ENCODE measurements at regions not wholly inside any gene's neighbourhood (a gene's known extent, or its start where the extent isn't known, plus 50 kb on each side); places are given as distances from the start of the nearest gene placed in this dataset.

DNA sequence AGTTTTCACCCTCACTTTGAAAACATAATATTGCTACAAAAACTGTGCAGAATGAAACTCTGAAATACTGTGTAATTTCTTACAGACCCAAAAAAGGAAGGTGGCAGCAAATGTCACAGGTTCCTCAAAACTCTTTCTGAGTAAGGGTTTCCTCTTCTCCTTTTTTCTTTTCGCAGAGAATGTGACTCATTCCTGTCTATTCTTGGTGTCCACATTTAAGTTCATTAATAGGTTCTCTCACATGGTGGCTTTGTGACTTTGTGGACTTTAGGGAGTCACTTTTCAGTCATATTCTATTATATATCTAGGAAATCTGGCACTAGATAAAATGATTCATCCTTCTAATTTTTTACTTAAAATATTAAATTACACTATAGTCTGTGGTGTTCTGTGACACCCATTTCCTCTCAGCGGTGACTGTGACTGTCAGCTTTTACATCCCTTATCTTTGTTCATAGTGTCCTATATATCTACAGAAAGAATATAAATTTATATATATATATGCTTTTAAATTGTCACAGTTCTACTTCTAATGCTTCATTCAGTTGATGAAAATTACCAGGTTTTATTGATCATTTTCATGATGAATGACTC lies 126.8 kb upstream of the HCRTR2 start:
- no peak for TF ChIP-seq POLR2A (IDR thresholded peaks at IDR 0.05)
- TF ChIP-seq, protein P1, sequence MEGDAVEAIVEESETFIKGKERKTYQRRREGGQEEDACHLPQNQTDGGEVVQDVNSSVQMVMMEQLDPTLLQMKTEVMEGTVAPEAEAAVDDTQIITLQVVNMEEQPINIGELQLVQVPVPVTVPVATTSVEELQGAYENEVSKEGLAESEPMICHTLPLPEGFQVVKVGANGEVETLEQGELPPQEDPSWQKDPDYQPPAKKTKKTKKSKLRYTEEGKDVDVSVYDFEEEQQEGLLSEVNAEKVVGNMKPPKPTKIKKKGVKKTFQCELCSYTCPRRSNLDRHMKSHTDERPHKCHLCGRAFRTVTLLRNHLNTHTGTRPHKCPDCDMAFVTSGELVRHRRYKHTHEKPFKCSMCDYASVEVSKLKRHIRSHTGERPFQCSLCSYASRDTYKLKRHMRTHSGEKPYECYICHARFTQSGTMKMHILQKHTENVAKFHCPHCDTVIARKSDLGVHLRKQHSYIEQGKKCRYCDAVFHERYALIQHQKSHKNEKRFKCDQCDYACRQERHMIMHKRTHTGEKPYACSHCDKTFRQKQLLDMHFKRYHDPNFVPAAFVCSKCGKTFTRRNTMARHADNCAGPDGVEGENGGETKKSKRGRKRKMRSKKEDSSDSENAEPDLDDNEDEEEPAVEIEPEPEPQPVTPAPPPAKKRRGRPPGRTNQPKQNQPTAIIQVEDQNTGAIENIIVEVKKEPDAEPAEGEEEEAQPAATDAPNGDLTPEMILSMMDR (IDR thresholded peaks at IDR 0.05), result no peak
- no peak overlapping the region for H3K4me3 ChIP-seq
- no peaks in the 10 kb centered on the region for H3K36me3 ChIP-seq (ENCODE audit: low read depth, missing control alignments)
- 74 to 91% methylated on average over 2 of the region's 2 CpGs for whole genome bisulfite sequencing, 2 donors
- DNase-seq, result no peak
- intact Hi-C loops (cut with DNase I; ENCODE audit: low total_unique reads), result no loop called here
- H3K27me3 ChIP-seq, result no peaks in the 10 kb centered on the region
- no peaks in the 10 kb centered on the region for H3K4me1 ChIP-seq
- no peak overlapping the region for H3K27ac ChIP-seq
- no peaks in the 10 kb centered on the region for H3K9me3 ChIP-seq

DNA sequence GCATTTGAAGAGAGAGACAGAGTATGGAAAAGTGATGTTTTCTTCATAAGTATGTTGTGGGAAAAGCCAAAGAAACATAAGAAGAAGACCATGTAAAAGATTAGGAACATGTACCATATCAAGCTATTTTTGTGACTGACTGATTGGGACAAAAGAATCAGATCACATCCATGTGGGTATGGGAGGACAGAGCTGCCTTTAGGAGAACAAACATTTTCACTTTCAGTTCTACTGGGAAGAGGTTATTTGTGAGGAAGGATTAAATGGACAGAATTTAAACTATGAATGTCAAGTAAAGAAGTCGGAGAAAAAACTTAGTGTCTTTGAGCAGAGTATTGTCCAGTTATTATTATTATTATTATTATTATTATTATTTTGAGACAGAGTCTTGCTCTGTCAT lies 124.4 kb upstream of the HCRTR2 start:
- intact Hi-C loops (cut with DNase I; ENCODE audit: low total_unique reads), result no loop called here
- no peak for TF ChIP-seq POLR2A (IDR thresholded peaks at IDR 0.05)
- TF ChIP-seq, protein P1 (IDR thresholded peaks at IDR 0.05), result no peak
- no peaks in the 10 kb centered on the region for H3K27me3 ChIP-seq
- H3K4me1 ChIP-seq, result no peaks in the 10 kb centered on the region
- no peak for DNase-seq
- no peaks in the 10 kb centered on the region for H3K36me3 ChIP-seq (ENCODE audit: low read depth, missing control alignments)
- 92 to 93% methylated on average over 1 of the region's 1 CpG for WGBS, 2 donors
- H3K27ac ChIP-seq, result no peak overlapping the region
- H3K4me3 ChIP-seq, result no peak overlapping the region
- no peaks in the 10 kb centered on the region for H3K9me3 ChIP-seq

DNA sequence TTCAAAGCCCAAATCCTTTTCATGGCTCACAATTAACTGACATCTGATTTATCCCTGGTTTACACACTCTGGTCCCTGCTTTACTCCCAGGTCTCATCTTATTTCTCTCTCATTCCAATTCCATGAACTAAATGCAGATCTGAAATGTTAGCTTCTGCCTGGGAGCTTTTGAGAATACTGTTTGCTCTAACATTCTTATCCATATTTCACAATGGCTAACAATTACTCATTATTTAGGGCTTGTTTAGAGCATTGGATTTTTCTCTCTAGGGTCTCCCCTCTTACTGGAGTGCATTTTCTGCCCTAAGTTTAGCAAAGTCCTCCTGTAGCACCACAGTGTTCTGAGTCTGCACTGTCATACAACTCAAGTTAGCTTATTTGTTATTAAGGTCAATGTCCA lies 121.5 kb upstream of the HCRTR2 start:
- Histone ChIP-seq H3K36me3 (ENCODE audit: low read depth, missing control alignments) (no peaks in the 10 kb centered on the region), H3K9me3 (no peaks in the 10 kb centered on the region), H3K4me3 (no peak overlapping the region), H3K27ac (no peak overlapping the region), H3K4me1 (no peaks in the 10 kb centered on the region), H3K27me3 (no peaks in the 10 kb centered on the region)
- DNase-seq, result no peak
- no peak for TF ChIP-seq POLR2A (IDR thresholded peaks at IDR 0.05)
- TF ChIP-seq, protein P1 (IDR thresholded peaks at IDR 0.05), result no peak
- intact Hi-C loops (cut with DNase I; ENCODE audit: low total_unique reads), result no loop called here

DNA sequence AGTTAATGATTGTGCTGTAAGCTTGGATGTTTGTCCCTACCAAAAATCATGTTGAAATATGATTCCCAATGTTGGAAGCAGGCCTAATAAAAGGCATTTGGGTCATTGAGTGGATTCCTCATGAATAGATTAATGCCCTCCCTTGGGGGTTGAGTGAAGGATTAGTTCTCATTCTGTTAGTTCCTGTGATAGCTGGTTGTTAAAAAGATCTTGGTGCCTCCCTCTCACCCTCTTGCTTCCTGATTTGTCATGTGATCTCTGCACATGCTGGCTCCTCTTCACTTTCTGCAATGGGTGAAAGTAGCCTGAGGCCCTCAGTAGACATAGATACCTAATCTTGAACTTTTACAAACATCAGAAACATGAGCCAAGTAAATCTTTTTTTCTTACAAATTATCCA lies 115.6 kb upstream of the HCRTR2 start:
- Histone ChIP-seq H3K27me3 (no peaks in the 10 kb centered on the region), H3K27ac (no peak overlapping the region), H3K36me3 (ENCODE audit: low read depth, missing control alignments) (no peaks in the 10 kb centered on the region), H3K4me3 (no peak overlapping the region), H3K9me3 (no peaks in the 10 kb centered on the region), H3K4me1 (no peaks in the 10 kb centered on the region)
- DNase-seq, result no peak
- no peak for TF ChIP-seq POLR2A (IDR thresholded peaks at IDR 0.05)
- intact Hi-C loops (cut with DNase I; ENCODE audit: low total_unique reads), result no loop called here

DNA sequence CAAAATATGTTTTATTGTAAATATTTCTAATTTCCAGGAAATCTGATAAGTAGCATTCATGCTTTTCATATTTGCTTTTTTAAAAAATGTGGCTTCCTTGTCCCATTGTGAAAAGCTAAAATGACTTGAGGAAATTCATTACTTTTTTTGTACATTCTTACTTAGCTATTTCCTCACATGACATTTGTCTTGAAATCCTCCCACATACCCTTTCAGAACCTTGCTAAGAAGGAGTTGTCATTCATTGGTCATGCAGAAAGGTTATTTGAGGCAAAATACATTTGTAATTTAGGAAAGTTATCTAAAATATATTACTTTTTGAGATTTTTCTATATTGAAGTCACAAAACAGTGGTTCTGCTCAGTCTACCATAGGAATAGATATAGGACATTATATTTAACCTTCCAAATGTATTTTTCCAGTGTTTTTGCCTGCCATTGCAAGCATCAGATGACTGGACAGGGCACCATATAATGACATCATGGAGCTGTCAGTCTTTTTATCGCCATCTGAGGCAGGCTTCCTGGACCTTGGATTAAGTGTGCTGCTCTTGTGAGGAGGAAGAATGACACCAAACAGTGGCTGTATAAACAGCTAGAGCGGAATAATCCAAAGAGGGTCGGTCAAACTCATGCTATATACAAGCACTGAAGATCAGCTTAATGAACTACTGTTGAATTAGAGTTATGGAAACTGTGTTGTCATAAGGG lies 109.4 kb upstream of the HCRTR2 start:
- H3K27me3 ChIP-seq, result no peaks in the 10 kb centered on the region
- no peak for DNase-seq
- no peak overlapping the region for H3K4me3 ChIP-seq
- no peaks in the 10 kb centered on the region for H3K4me1 ChIP-seq
- intact Hi-C loops (cut with DNase I; ENCODE audit: low total_unique reads), result no loop called here
- H3K27ac ChIP-seq, result no peak overlapping the region
- no peaks in the 10 kb centered on the region for H3K9me3 ChIP-seq
- H3K36me3 ChIP-seq (ENCODE audit: low read depth, missing control alignments), result no peaks in the 10 kb centered on the region
- 74 to 92% methylated on average over 3 of the region's 3 CpGs for WGBS, 2 donors
- TF ChIP-seq POLR2A (IDR thresholded peaks at IDR 0.05), result no peak
- TF ChIP-seq, protein P1 (IDR thresholded peaks at IDR 0.05), result no peak

All from testis (tissue), 2 donors.